Sciatic nerve (tissue), 2 donors: ENCODE measurements at regions not wholly inside any gene's neighbourhood (a gene's known extent, or its start where the extent isn't known, plus 50 kb on each side); places are given as distances from the start of the nearest gene placed in this dataset.
"Not testable (repeated sequence)": the region's sequence is repeated elsewhere in the genome, so short reads cannot be mapped to it uniquely, and the experiment has no call there.

Experiments used
- ATAC-seq: fragments of 200-7000 bp; cut with Tn5 transposase; one replicate; pipeline ENCODE4 v1.9.1; 2020; ENCODE audit warnings: mild to moderate bottlenecking, moderate library complexity
- DNase-seq: peaks from one replicate; pipeline ENCODE4 v3.0.0-alpha.2; 2020; ENCODE audit warnings: low spot score
- intact Hi-C: fragments of 100-400 bp; cut with DNase I; formaldehyde crosslinking; loops from one replicate; pipeline ENCODE4 v1.14.2; 2022
- donor health status: DM: no; HTN: no; CAD: no.
- donor health status: DM: no; HTN: no; CAD: no.

- DNase-seq (no peak), ATAC-seq (no peak)
- intact Hi-C loops = no loop called here
Measured at GRCh38 chr21:32103361-32103760, 175.5 kb downstream of the MIS18A start.

DNA sequence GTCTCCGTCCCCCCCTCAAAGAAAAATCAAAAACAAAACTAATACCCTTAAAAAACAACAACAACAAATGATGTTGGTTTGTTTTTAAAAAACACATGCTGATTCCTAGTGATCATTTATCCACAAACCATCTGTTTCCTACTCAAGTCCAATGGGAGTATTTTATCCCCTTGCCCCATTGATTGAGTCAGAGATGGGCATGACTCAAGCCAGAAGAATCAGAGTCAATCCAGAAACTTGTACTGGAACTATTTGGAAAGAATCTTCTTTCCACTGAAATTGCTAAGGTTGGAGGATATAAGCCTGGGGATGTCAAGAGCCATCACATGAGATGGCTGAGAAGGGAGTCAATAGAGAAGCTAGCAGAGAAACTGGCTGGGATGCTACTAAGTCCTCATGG lies 176.4 kb downstream of the MIS18A start:
- ATAC-seq (no peak), DNase-seq (no peak)
- intact Hi-C loops = no loop called here

- ATAC-seq (no peak), DNase-seq (no peak)
- intact Hi-C loops = no loop called here
Measured at GRCh38 chr21:32101277-32101676, 177.6 kb downstream of the MIS18A start.

- intact Hi-C loops = no loop called here
- DNase-seq (no peak), ATAC-seq (no peak)
Measured at GRCh38 chr21:32100423-32100822, 178.4 kb downstream of the MIS18A start.

DNA sequence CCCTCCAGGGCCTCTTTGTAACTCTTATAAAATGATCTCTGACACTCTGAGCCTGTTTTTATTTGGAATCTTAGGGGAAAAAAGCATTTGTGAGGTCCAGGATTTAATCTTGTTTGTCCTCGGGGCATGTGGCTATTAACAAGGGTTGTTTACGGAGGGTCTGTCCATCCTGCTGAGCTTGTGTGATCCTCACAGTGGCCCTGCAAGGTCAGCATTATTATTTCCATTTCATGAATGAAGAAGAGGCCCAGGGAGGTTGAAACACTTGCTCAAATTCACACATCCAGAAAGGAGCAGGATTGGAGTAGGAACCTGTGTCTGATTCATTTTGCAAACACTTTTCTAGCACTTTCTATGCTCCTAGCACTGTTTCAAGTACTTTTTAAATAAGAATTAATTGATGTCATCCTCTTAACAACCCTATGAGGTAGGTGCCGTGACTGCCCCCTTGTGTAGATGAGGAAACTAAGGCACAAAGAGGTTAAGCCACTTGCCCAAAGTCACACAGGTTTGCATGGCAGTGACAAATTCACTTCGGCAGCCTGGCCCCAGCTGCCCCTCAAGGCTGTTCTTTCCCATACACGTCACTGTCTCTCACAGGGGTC lies 178.9 kb downstream of the MIS18A start:
- ATAC-seq = no peak
- DNase-seq = no peak
- intact Hi-C loops = no loop called here

DNA sequence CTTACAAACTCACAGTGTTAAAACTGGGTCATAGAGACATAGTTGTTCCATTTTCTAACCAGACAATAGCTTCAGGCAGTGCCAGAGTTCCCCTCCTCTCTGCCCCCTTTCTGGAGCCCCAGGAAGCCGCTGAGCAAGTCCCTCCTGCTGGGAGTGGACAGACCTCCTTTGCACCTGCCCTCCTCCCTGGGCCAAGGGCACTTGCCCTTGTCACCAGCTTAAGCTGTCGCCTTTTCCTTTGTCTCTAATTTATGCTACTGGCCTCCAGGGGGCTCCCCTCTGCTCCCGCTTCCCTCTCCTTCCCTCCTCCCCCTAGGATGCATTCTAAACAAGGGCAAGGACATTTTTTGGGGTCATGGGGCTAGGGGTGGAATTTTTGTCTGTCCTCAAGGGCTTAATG lies 182.4 kb downstream of the MIS18A start:
- no peak for ATAC-seq
- intact Hi-C loops = no loop called here

DNA sequence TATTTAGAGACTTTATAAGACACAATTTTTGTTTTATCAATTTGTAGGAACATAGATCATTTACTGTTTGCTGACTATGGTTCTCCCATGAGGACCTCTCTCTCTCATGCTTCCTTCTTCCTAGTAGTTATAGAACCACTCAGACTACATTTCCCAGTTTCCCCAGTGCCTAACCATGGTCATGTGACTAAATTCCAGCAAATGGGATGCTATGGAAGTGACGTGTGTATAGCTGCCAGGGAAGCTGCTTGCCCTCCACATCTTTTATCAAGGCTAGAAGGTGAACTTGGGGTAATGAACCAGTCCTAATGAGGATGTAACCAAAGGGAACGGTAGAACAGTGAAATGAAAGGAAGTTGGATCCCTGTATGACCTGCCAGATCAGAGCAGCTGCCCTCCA lies 184.0 kb downstream of the MIS18A start:
- intact Hi-C loops = no loop called here
- DNase-seq (no peak), ATAC-seq (no peak)

More for the DNA sequence above, 182.4 kb downstream of the MIS18A start:
- no peak for DNase-seq

GRCh38 chr21:32093646-32094462 lies 185.0 kb downstream of the MIS18A start:
- DNase-seq (no peak), ATAC-seq (no peak)
- intact Hi-C loops = no loop called here

DNA sequence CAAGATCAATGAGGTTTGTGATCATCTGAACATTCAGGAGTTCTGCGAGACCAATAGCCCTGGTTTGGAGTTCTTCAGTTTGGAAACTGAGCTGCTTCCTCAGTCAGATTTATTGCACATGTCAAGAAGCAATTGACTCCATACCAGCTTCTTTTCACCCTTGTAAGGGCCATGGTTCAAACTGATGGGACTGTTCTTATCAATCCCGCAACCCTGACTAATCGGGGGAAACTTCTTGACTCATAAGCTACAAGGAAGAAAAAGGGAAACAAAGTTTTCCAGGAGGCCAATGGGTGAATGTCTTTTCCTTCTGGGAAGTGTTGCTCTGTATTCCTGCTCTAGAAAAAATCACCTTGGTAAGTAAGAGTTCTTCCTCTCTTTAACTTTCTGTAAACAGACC lies 187.9 kb downstream of the MIS18A start:
- DNase-seq (no peak), ATAC-seq (no peak)
- intact Hi-C loops = no loop called here

DNA sequence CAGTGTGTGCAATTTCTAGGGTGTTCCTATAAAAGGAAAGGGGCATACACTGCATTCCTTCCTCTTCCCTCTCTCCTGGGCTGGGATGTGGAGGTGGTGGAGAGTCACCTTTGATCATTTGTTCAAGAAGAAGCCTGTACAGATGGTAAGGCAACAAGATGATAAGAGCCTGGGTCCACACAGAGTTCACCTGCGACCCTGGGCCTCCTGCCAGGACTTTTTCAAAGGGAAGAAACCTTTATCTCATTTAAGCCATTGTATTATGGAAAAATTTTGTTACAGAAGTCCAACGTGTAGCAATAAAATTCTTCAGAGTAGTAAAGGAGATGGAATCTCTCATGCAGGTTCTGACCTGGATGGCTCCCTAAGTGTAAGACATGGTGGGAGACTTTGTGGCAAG lies 189.1 kb downstream of the MIS18A start:
- ATAC-seq (no peak), DNase-seq (no peak)
- intact Hi-C loops = no loop called here

DNA sequence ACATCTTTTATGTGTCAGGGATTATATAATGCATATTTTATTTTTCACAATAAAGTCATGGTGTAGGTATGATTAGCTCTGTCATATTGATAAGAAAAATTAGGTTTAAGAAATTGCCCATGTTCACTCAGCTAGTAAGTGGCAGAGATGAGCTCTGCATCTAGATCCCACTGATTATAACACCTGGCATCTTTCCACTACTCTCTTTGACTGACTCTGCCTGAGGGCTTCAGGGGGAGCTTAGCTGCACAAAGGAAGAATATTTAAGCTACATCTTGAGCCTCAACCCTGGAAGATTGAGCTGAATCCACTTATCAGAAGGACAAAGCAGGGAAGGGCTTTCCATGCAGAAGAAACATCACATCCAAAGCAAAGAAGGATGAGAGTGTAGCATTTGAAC lies 190.4 kb downstream of the MIS18A start:
- intact Hi-C loops = no loop called here
- ATAC-seq (no peak), DNase-seq (no peak)

- ATAC-seq = no peak
- intact Hi-C loops = no loop called here
- DNase-seq = no peak
Measured at GRCh38 chr21:32087447-32087846, 191.4 kb downstream of the MIS18A start.

- DNase-seq = no peak
- intact Hi-C loops = no loop called here
- no peak for ATAC-seq
Measured at GRCh38 chr21:32083197-32083596, 195.7 kb downstream of the MIS18A start.

DNA sequence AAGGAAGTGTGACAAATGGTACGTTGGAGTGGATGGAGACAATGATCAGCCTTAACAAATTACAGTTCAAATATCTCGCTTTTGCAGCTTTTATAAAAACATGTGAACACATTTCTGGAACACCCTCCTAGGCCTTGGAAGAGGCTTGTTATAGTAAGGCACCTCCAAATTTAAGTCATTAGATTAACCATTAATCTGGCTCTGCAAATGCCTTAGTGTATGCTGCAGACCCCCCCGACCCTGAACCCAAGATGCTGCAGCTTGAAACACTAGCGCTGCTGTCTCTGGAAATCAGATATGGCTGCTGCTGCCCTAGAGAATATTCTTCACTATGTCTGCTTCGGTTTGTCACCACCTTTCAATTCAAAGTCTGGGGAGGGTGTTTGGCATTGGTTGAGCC lies 196.4 kb downstream of the MIS18A start:
- intact Hi-C loops = no loop called here
- ATAC-seq = no peak
- DNase-seq = no peak

DNA sequence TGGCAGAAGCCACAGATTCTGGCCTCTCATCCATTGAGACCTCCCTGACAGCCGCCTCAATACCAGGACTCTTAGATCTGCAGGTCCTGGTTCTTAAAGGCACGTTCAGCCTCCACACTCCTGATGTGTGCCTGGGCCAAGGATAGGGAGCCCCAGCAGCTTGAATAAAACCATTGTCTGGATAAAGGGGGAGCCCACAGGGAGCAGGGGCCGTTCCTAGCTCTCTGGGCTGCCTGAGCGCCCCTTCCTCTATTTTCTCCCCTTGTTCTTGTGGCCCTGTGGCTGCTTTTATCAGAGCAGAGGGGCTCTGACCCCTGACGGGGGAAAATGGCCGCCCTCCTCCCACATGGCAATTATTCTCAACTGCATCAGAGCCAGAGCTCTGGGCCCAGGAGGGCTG lies 200.8 kb downstream of the HUNK start:
- ATAC-seq (no peak), DNase-seq (no peak)
- intact Hi-C loops = no loop called here

- DNase-seq = no peak
- intact Hi-C loops = no loop called here
- no peak for ATAC-seq
Measured at GRCh38 chr21:32073190-32073589, 200.4 kb downstream of the HUNK start.

- intact Hi-C loops, ATAC-seq, DNase-seq: not testable (repeated sequence)
Measured at GRCh38 chr21:32071620-32072019, 198.8 kb downstream of the HUNK start.

- ATAC-seq = no peak
- intact Hi-C loops = no loop called here
- no peak for DNase-seq
Measured at GRCh38 chr21:32070676-32071330, 198.0 kb downstream of the HUNK start.

GRCh38 chr21:32070126-32070525 lies 197.3 kb downstream of the HUNK start:
- intact Hi-C loops = no loop called here
- no peak for ATAC-seq

GRCh38 chr21:32065654-32066053 lies 192.8 kb downstream of the HUNK start:
- DNase-seq (no peak), ATAC-seq (no peak)
- intact Hi-C loops = no loop called here

More at GRCh38 chr21:32070126-32070525, 197.3 kb downstream of the HUNK start:
- DNase-seq = no peak
